ENCODE measurements at regions not wholly inside any gene's neighbourhood (a gene's known extent, or its start where the extent isn't known, plus 50 kb on each side); places are given as distances from the start of the nearest gene placed in this dataset.

DNA sequence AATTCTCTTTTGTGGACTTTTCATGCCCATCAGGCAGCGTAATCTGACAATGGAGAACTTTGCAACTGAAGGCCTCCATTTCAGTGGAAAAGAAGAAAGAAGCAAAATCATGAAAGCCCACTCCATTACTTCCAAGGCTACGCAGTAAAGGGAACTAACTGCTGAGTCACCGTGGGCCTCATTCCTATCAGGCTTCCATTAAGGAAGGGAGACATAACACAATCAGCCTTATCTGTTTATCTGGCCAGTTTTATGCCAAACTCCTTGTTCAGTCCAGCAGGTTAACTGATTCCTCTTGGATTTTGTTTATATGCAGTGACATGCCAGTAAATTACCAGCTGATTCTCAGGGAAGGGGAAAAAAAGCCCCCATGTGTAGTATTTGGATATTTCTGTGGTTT lies 56.8 kb upstream of the KATNAL1 start (continued):
- peak; percentile 51 for TF ChIP-seq MAFK (IDR thresholded peaks at IDR 0.05; ENCODE audit: low read depth, low read length)
- no peak for TF ChIP-seq RXRA (IDR thresholded peaks at IDR 0.05; ENCODE audit: insufficient read depth, low read depth, low read length)

Data from H1 (cell line).